ENCODE measurements at regions not wholly inside any gene's neighbourhood (a gene's known extent, or its start where the extent isn't known, plus 50 kb on each side); places are given as distances from the start of the nearest gene placed in this dataset.

DNA sequence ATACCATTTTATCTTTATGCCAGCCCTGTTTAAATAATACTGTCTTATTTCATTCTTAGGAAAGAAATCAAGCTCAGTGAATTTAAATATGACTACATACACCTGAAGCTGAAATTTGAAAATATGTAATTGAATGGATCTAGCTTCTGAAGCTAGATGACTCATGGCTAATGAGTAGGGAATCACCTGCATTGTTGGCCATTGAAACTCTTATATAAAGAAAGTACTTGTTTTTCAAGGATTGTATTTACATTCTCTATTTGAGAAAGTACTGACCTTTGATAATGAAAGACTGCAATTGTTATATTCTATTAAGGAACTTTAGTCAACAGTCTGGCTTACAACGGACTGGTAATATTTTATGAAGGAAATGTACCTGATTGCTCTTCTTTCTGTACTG, 346.7 kb upstream of the LRATD1 start:
- TF ChIP-seq ETV6 (conservative IDR thresholded peaks at IDR 0.05 in 1 of 2, IDR thresholded peaks at IDR 0.05 in 1 of 2; ENCODE audit: borderline replicate concordance in 1 of 2, low read depth in 1 of 2) (no peak), EZH2 (IDR thresholded peaks at IDR 0.05; ENCODE audit: borderline replicate concordance, control insufficient read depth, low read depth, low read length) (no peak), POLR2A (IDR thresholded peaks at IDR 0.05; ENCODE audit: low read depth, low read length) (no peak), ZNF217 (IDR thresholded peaks at IDR 0.05) (no peak)
- TF ChIP-seq, protein P1, sequence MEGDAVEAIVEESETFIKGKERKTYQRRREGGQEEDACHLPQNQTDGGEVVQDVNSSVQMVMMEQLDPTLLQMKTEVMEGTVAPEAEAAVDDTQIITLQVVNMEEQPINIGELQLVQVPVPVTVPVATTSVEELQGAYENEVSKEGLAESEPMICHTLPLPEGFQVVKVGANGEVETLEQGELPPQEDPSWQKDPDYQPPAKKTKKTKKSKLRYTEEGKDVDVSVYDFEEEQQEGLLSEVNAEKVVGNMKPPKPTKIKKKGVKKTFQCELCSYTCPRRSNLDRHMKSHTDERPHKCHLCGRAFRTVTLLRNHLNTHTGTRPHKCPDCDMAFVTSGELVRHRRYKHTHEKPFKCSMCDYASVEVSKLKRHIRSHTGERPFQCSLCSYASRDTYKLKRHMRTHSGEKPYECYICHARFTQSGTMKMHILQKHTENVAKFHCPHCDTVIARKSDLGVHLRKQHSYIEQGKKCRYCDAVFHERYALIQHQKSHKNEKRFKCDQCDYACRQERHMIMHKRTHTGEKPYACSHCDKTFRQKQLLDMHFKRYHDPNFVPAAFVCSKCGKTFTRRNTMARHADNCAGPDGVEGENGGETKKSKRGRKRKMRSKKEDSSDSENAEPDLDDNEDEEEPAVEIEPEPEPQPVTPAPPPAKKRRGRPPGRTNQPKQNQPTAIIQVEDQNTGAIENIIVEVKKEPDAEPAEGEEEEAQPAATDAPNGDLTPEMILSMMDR (IDR thresholded peaks at IDR 0.05 in 2 of 3, conservative IDR thresholded peaks at IDR 0.05 in 1 of 3; ENCODE audit: control insufficient read depth in 2 of 3, extremely low read depth in 1 of 3, insufficient read depth in 1 of 3, low read depth in 3 of 3, low read length in 3 of 3), result no peak
- TF ChIP-seq, protein P2, sequence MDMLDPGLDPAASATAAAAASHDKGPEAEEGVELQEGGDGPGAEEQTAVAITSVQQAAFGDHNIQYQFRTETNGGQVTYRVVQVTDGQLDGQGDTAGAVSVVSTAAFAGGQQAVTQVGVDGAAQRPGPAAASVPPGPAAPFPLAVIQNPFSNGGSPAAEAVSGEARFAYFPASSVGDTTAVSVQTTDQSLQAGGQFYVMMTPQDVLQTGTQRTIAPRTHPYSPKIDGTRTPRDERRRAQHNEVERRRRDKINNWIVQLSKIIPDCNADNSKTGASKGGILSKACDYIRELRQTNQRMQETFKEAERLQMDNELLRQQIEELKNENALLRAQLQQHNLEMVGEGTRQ (IDR thresholded peaks at IDR 0.05; ENCODE audit: borderline replicate concordance, low read depth, low read length), result no peak
